OCI-LY7 (cell line): ENCODE measurements at regions not wholly inside any gene's neighbourhood (a gene's known extent, or its start where the extent isn't known, plus 50 kb on each side); places are given as distances from the start of the nearest gene placed in this dataset.

Source experiments
- EZH2phosphoT487 ChIP-seq: fragments of 200-600 bp; sonication (generic); IDR thresholded peaks from 2 replicates; pipeline ENCODE4 v1.6.1; 2018; ENCODE audit warnings: low read depth, borderline replicate concordance, mild to moderate bottlenecking, mixed run types, antibody characterized with exemption, low read length, moderate library complexity, mixed read lengths
- TF ChIP-seq, protein P1 (sequence below): fragments of 200-600 bp; sonication (generic); conservative IDR thresholded peaks from 2 replicates; pipeline ENCODE4 v1.5.1; 2014; ENCODE audit warnings: mild to moderate bottlenecking, antibody characterized with exemption, low read length, moderate library complexity, mixed read lengths

DNA sequence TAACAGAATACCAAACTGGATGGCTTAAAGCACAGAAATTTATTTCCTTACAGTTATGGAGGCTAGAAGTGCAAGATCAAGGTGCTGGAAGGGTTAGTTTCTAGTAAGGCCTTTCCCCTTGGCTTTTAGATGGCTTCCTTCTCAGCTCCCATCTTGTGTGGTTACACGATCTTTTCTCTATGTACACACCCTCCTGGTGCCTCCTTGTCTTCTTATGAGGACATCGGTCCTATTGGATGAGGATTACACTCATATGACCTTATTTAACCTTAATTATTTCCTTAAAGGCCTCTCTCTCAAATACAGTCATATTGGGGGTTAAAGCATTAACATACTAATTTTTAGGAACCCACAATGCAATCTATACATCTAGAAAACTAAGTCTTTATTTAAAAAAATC lies 787.9 kb upstream of the GALNTL6 start:
- TF ChIP-seq, protein P1, sequence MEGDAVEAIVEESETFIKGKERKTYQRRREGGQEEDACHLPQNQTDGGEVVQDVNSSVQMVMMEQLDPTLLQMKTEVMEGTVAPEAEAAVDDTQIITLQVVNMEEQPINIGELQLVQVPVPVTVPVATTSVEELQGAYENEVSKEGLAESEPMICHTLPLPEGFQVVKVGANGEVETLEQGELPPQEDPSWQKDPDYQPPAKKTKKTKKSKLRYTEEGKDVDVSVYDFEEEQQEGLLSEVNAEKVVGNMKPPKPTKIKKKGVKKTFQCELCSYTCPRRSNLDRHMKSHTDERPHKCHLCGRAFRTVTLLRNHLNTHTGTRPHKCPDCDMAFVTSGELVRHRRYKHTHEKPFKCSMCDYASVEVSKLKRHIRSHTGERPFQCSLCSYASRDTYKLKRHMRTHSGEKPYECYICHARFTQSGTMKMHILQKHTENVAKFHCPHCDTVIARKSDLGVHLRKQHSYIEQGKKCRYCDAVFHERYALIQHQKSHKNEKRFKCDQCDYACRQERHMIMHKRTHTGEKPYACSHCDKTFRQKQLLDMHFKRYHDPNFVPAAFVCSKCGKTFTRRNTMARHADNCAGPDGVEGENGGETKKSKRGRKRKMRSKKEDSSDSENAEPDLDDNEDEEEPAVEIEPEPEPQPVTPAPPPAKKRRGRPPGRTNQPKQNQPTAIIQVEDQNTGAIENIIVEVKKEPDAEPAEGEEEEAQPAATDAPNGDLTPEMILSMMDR: no peak
- TF ChIP-seq EZH2phosphoT487: no peak
